Sigmoid colon (tissue), 6 donors: ENCODE measurements at regions not wholly inside any gene's neighbourhood (a gene's known extent, or its start where the extent isn't known, plus 50 kb on each side); places are given as distances from the start of the nearest gene placed in this dataset.

ENCODE experiments used
- DNase-seq: peaks from one replicate; pipeline ENCODE4 v3.0.0-alpha.2; 2019
- H3K27ac ChIP-seq, 4 donors: fragments of 200-600 bp; sonication (generic); one replicate each; pipeline ENCODE4 v1.5.1; 2016 to 2019; ENCODE audit warnings: mild to moderate bottlenecking in 1 of 4
- H3K27me3 ChIP-seq, 3 donors: fragments of 200-600 bp; sonication (generic); one replicate each; pipeline ENCODE4 v1.5.1; 2019; ENCODE audit warnings: mild to moderate bottlenecking in 1 of 3
- H3K36me3 ChIP-seq, 4 donors: fragments of 200-600 bp; sonication (generic); one replicate each; pipeline ENCODE4 v1.5.1; 2016 to 2019
- H3K4me1 ChIP-seq, 4 donors: fragments of 200-600 bp; sonication (generic); one replicate each; pipeline ENCODE4 v1.5.1; 2017 to 2019
- H3K4me3 ChIP-seq, 4 donors: fragments of 200-600 bp; sonication (generic); one replicate each; pipeline ENCODE4 v1.5.1; 2017 to 2019; ENCODE audit warnings: mild to moderate bottlenecking in 2 of 4, moderate library complexity in 1 of 4
- H3K9me3 ChIP-seq, 4 donors: fragments of 200-600 bp in 3 of 4; sonication (generic) in 3 of 4; one replicate each; pipeline versions ENCODE4 v1.5.1 to v1.6.1; 2013 to 2019
- EP300 ChIP-seq, 4 donors: sonication (generic); formaldehyde crosslinking; IDR thresholded peaks; one replicate each; pipeline ENCODE4 v1.6.1; 2017; ENCODE audit warnings: antibody characterized with exemption in 4 of 4
- POLR2A ChIP-seq, 2 donors: fragments of 450-650 bp; IDR thresholded peaks; one replicate each; pipeline ENCODE4 v1.6.1; 2016; ENCODE audit warnings: antibody characterized with exemption in 2 of 2, mild to moderate bottlenecking in 2 of 2, moderate library complexity in 2 of 2
- POLR2AphosphoS5 ChIP-seq, 4 donors: sonication (generic); formaldehyde crosslinking; IDR thresholded peaks; one replicate each; pipeline ENCODE4 v1.6.1; 2017; ENCODE audit warnings: antibody characterized with exemption in 4 of 4
- WGBS, 2 donors: extraction: QIAGEN DNeasy Blood & Tissue Kit; methylation state at CpG; one replicate each; pipeline ENCODE4 v1.1.7; 2013; 5-methylcytosine and 5-hydroxymethylcytosine counted together
- intact Hi-C: fragments of 100-400 bp; cut with DNase I; formaldehyde crosslinking; loops from one replicate; pipeline ENCODE4 v1.15.1; 2023
- TF ChIP-seq, protein P1 (sequence below), 4 experiments: fragments of 450-650 bp in 3 of 4; fragments of 200-600 bp in 1 of 4; IDR thresholded peaks; one replicate each; pipeline ENCODE4 v1.5.1; 2016 to 2019; ENCODE audit warnings: antibody characterized with exemption in 4 of 4, mild to moderate bottlenecking in 3 of 4, moderate library complexity in 2 of 4
- donor health status: healthy with polysubstance abuse.
- donor health status: healthy.

- no peaks in the 10 kb centered on the region for H3K9me3 ChIP-seq
- no peaks in the 10 kb centered on the region for H3K4me1 ChIP-seq
- H3K27me3 ChIP-seq: no peaks in the 10 kb centered on the region
- TF ChIP-seq, protein P1, sequence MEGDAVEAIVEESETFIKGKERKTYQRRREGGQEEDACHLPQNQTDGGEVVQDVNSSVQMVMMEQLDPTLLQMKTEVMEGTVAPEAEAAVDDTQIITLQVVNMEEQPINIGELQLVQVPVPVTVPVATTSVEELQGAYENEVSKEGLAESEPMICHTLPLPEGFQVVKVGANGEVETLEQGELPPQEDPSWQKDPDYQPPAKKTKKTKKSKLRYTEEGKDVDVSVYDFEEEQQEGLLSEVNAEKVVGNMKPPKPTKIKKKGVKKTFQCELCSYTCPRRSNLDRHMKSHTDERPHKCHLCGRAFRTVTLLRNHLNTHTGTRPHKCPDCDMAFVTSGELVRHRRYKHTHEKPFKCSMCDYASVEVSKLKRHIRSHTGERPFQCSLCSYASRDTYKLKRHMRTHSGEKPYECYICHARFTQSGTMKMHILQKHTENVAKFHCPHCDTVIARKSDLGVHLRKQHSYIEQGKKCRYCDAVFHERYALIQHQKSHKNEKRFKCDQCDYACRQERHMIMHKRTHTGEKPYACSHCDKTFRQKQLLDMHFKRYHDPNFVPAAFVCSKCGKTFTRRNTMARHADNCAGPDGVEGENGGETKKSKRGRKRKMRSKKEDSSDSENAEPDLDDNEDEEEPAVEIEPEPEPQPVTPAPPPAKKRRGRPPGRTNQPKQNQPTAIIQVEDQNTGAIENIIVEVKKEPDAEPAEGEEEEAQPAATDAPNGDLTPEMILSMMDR (IDR thresholded peaks at IDR 0.05): no peak
- TF ChIP-seq POLR2A (IDR thresholded peaks at IDR 0.05) (no peak), EP300 (IDR thresholded peaks at IDR 0.05) (no peak), POLR2AphosphoS5 (IDR thresholded peaks at IDR 0.05) (no peak)
- DNase-seq: no peak
- intact Hi-C loops: no loop called here
- no peaks in the 10 kb centered on the region for H3K36me3 ChIP-seq
- H3K4me3 ChIP-seq: no peak overlapping the region
- no peak overlapping the region for H3K27ac ChIP-seq
These were observed 347.1 kb upstream of the CA10 start for GRCh38 chr17:52505601-52506000.

GRCh38 chr17:52504081-52504480 lies 345.6 kb upstream of the CA10 start:
- intact Hi-C loops: no loop called here
- Histone ChIP-seq H3K4me3 (no peak overlapping the region), H3K27me3 (no peaks in the 10 kb centered on the region), H3K4me1 (no peaks in the 10 kb centered on the region), H3K36me3 (no peaks in the 10 kb centered on the region), H3K27ac (no peak overlapping the region), H3K9me3 (no peaks in the 10 kb centered on the region)
- WGBS, 2 donors: 61 to 75% methylated on average over 1 of the region's 1 CpG
- DNase-seq: no peak
- no peak for TF ChIP-seq POLR2A (IDR thresholded peaks at IDR 0.05)
- TF ChIP-seq, protein P1 (IDR thresholded peaks at IDR 0.05): no peak
- TF ChIP-seq POLR2AphosphoS5 (IDR thresholded peaks at IDR 0.05): no peak

DNA sequence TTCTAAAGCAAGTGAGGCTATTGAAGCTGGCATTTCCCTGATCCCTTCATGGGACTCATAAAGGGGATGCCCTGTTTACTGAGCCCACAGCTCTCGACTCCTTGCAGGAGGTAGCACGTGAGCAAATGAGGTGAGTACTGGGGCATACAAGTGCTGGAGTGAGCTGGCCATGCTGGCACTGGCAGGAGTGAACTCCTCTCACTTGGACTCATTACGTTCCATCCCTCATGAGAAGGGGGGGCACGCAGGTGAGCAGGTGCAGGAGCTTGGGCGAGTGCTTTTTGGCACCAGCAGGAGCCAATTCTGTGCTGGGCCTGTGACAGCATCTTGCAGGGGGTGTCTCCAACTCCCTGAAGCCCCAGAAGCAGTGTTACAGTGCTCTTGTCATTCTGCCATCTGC lies 337.1 kb upstream of the CA10 start:
- no peak for DNase-seq
- Histone ChIP-seq H3K4me3 (no peak overlapping the region), H3K4me1 (no peaks in the 10 kb centered on the region), H3K9me3 (no peaks in the 10 kb centered on the region), H3K36me3 (no peaks in the 10 kb centered on the region), H3K27ac (no peak overlapping the region), H3K27me3 (no peaks in the 10 kb centered on the region)
- intact Hi-C loops: no loop called here
- WGBS, 2 donors: 60 to 87% methylated on average over 5 of the region's 5 CpGs
- no peak for TF ChIP-seq POLR2AphosphoS5 (IDR thresholded peaks at IDR 0.05)

- intact Hi-C loops: no loop called here
- DNase-seq: no peak
- H3K36me3 ChIP-seq: no peaks in the 10 kb centered on the region
- 78 to 81% methylated on average over 3 of the region's 3 CpGs for WGBS, 2 donors
- H3K27me3 ChIP-seq: no peaks in the 10 kb centered on the region
- no peak overlapping the region for H3K27ac ChIP-seq
- H3K4me1 ChIP-seq: no peaks in the 10 kb centered on the region
- no peak for TF ChIP-seq EP300 (IDR thresholded peaks at IDR 0.05)
- no peak for TF ChIP-seq POLR2AphosphoS5 (IDR thresholded peaks at IDR 0.05)
- no peak for TF ChIP-seq POLR2A (IDR thresholded peaks at IDR 0.05)
- TF ChIP-seq, protein P1 (IDR thresholded peaks at IDR 0.05): no peak
- H3K9me3 ChIP-seq: no peaks in the 10 kb centered on the region
- H3K4me3 ChIP-seq: no peak overlapping the region
These were observed 323.8 kb upstream of the CA10 start for GRCh38 chr17:52482271-52482670.

GRCh38 chr17:52477824-52478699 lies 319.5 kb upstream of the CA10 start:
- intact Hi-C loops: no loop called here
- Histone ChIP-seq H3K27ac (no peak overlapping the region), H3K4me1 (no peaks in the 10 kb centered on the region), H3K27me3 (no peaks in the 10 kb centered on the region), H3K36me3 (no peaks in the 10 kb centered on the region), H3K4me3 (no peak overlapping the region), H3K9me3 (no peaks in the 10 kb centered on the region)
- TF ChIP-seq EP300 (IDR thresholded peaks at IDR 0.05) (no peak), POLR2A (IDR thresholded peaks at IDR 0.05) (no peak), POLR2AphosphoS5 (IDR thresholded peaks at IDR 0.05) (no peak)
- TF ChIP-seq, protein P1 (IDR thresholded peaks at IDR 0.05): no peak
- DNase-seq: no peak
- WGBS, 2 donors: 44 to 79% methylated on average over 9 of the region's 9 CpGs
